ENCODE measurements at regions not wholly inside any gene's neighbourhood (a gene's known extent, or its start where the extent isn't known, plus 50 kb on each side); places are given as distances from the start of the nearest gene placed in this dataset.
"Not testable (repeated sequence)": the region's sequence is repeated elsewhere in the genome, so short reads cannot be mapped to it uniquely, and the experiment has no call there.

- DNase-seq (ENCODE audit: insufficient read length, low spot score) (no peak), FAIRE-seq (no peak)
- peak; percentile 70 for TF ChIP-seq CTCF (IDR thresholded peaks at IDR 0.05; ENCODE audit: insufficient read depth, missing control alignments)
Observed at GRCh38 chr6:103122766-103123601, 1729.5 kb downstream of the GRIK2 start.

GRCh38 chr6:103119056-103119455, 1725.5 kb downstream of the GRIK2 start:
- no peak for FAIRE-seq
- TF ChIP-seq CTCF (IDR thresholded peaks at IDR 0.05; ENCODE audit: insufficient read depth, missing control alignments), result no peak
- no peak for DNase-seq (ENCODE audit: insufficient read length, low spot score)

- TF ChIP-seq CTCF (IDR thresholded peaks at IDR 0.05; ENCODE audit: insufficient read depth, missing control alignments), result no peak
- FAIRE-seq (no peak), DNase-seq (ENCODE audit: insufficient read length, low spot score) (no peak)
Observed at GRCh38 chr6:103114582-103114981, 1721.1 kb downstream of the GRIK2 start.

GRCh38 chr6:103113416-103113815, 1719.9 kb downstream of the GRIK2 start:
- no peak for DNase-seq (ENCODE audit: insufficient read length, low spot score)

GRCh38 chr6:103107985-103108384, 1714.5 kb downstream of the GRIK2 start:
- DNase-seq (ENCODE audit: insufficient read length, low spot score), result no peak
- no peak for TF ChIP-seq CTCF (IDR thresholded peaks at IDR 0.05; ENCODE audit: insufficient read depth, missing control alignments)
- no peak for FAIRE-seq

More at GRCh38 chr6:103113416-103113815, 1719.9 kb downstream of the GRIK2 start:
- no peak for FAIRE-seq
- TF ChIP-seq CTCF (IDR thresholded peaks at IDR 0.05; ENCODE audit: insufficient read depth, missing control alignments), result no peak

GRCh38 chr6:103105686-103106085, 1712.2 kb downstream of the GRIK2 start:
- no peak for DNase-seq (ENCODE audit: insufficient read length, low spot score)
- no peak for FAIRE-seq
- TF ChIP-seq CTCF (IDR thresholded peaks at IDR 0.05; ENCODE audit: insufficient read depth, missing control alignments), result no peak

GRCh38 chr6:103101267-103101666, 1707.8 kb downstream of the GRIK2 start:
- DNase-seq (ENCODE audit: insufficient read length, low spot score) (no peak), FAIRE-seq (no peak)
- no peak for TF ChIP-seq CTCF (IDR thresholded peaks at IDR 0.05; ENCODE audit: insufficient read depth, missing control alignments)

GRCh38 chr6:103092414-103092813, 1698.9 kb downstream of the GRIK2 start:
- FAIRE-seq; DNase-seq (ENCODE audit: insufficient read length, low spot score): not testable (repeated sequence)
